GM12891 (cell line): ENCODE measurements at regions not wholly inside any gene's neighbourhood (a gene's known extent, or its start where the extent isn't known, plus 50 kb on each side); places are given as distances from the start of the nearest gene placed in this dataset.

Experiments used
- POLR2A ChIP-seq: IDR thresholded peaks from 2 replicates; pipeline ENCODE4 v1.6.1; 2011; ENCODE audit warnings: low read depth, low read length, control low read depth
- TAF1 ChIP-seq: IDR thresholded peaks from 2 replicates; pipeline ENCODE4 v1.6.1; 2011; ENCODE audit warnings: low read depth, low read length, control low read depth

DNA sequence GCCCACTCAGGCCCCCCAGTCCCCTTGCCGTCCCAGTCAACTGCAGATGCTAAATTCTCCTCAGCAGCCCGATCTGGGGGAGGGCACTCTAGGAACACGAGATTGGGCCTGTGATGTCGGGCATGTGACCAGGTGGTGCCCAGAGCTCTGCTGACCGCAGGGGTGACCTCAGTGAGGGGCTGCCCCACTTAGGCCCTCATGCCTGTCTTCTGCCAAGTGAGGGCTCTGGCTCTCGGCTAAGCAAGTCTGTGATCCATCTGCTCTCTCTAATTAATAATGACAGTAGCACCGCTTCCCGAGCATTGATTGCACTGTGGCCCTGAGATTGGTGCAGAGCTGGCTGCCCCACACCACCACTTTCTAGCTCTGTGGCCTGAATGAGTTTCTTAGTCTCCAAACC, 138.8 kb downstream of the MRM1 start:
- TF ChIP-seq POLR2A (no peak), TAF1 (no peak)
